ENCODE measurements at regions not wholly inside any gene's neighbourhood (a gene's known extent, or its start where the extent isn't known, plus 50 kb on each side); places are given as distances from the start of the nearest gene placed in this dataset.

DNA sequence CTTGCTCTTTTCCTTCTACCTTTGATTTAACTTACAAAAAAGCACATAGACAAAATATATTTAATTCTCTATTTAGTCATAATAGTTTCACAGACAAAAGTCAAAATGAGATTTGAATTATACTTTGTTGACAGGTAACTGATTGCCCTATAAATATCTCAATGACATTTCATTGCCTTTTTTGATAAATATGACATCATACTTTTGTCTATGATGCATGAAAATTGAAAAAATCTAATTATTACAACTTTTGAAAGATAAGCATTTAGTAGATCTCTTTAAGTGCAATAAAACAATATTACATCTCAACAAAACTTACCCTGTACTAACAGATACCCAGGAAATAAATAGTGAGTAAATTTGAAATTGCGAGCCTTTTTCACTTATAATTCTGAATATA is 147.9 kb downstream of the SERPINI1 start:
- H3K9me3 Mint-ChIP-seq (ENCODE audit: unreplicated experiment): no peaks in the 10 kb centered on the region
- H3K4me3 Mint-ChIP-seq (ENCODE audit: unreplicated experiment): no peak overlapping the region
- no peak overlapping the region for H3K27ac Mint-ChIP-seq (ENCODE audit: unreplicated experiment)
- H3K36me3 Mint-ChIP-seq (ENCODE audit: unreplicated experiment): no peaks in the 10 kb centered on the region
- no peaks in the 10 kb centered on the region for H3K4me1 Mint-ChIP-seq (ENCODE audit: low read depth, unreplicated experiment)
- no peaks in the 10 kb centered on the region for H3K27me3 Mint-ChIP-seq (ENCODE audit: unreplicated experiment)
- DNase-seq: no peak
- TF ChIP-seq, protein P1, sequence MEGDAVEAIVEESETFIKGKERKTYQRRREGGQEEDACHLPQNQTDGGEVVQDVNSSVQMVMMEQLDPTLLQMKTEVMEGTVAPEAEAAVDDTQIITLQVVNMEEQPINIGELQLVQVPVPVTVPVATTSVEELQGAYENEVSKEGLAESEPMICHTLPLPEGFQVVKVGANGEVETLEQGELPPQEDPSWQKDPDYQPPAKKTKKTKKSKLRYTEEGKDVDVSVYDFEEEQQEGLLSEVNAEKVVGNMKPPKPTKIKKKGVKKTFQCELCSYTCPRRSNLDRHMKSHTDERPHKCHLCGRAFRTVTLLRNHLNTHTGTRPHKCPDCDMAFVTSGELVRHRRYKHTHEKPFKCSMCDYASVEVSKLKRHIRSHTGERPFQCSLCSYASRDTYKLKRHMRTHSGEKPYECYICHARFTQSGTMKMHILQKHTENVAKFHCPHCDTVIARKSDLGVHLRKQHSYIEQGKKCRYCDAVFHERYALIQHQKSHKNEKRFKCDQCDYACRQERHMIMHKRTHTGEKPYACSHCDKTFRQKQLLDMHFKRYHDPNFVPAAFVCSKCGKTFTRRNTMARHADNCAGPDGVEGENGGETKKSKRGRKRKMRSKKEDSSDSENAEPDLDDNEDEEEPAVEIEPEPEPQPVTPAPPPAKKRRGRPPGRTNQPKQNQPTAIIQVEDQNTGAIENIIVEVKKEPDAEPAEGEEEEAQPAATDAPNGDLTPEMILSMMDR (IDR thresholded peaks at IDR 0.05; ENCODE audit: partially characterized antibody, unreplicated experiment): no peak

DNA sequence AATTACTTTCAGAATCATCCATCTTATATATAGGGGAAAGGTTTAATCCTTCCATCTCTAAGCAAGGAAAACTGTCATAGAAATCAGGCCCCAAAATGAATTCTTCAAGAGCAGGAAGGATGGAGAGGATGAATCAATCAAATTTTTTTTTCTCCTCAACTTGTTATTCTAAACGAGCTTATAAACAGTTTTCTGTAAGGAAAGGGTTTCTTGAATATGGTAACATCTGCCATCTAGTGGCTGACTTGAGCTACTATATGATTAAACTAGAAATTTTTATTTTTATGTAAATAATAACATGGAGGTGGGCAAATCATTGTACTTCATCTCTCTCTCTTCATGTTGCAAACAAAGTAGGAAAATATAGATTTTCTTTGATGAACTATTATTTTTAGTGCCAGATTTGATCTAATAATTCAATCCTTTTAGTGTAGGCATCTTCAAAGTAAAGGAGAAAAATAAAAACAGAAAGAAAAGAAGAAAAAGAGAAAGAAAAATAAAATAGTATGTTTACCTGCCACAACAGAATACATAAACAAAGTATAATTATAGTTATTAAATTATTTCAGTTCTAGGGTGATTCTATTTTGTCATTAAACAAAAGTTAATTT is 146.6 kb downstream of the SERPINI1 start:
- H3K4me3 Mint-ChIP-seq (ENCODE audit: unreplicated experiment): no peak overlapping the region
- no peaks in the 10 kb centered on the region for H3K9me3 Mint-ChIP-seq (ENCODE audit: unreplicated experiment)
- no peaks in the 10 kb centered on the region for H3K4me1 Mint-ChIP-seq (ENCODE audit: low read depth, unreplicated experiment)
- no peak for DNase-seq
- TF ChIP-seq, protein P1 (IDR thresholded peaks at IDR 0.05; ENCODE audit: partially characterized antibody, unreplicated experiment): peak; percentile 72
- no peaks in the 10 kb centered on the region for H3K36me3 Mint-ChIP-seq (ENCODE audit: unreplicated experiment)
- H3K27ac Mint-ChIP-seq (ENCODE audit: unreplicated experiment): no peak overlapping the region
- no peaks in the 10 kb centered on the region for H3K27me3 Mint-ChIP-seq (ENCODE audit: unreplicated experiment)

DNA sequence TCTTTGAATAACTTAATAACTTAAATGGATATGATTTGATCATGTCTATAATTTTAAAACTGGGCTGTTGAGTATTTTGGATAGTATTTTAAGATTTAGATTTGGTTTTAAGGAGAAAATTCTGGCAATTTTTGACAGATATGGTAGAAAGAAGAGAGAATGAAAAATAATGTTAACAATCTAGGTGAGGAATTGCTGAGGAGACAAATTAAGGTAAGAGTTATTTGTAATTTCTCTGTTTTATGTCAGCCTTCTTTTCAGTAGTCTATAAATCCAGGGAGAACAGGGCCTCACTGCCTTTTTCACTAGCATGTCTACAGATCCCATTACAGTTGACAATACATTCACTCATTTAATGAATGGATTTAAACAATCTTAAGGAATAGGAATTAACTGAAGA is 144.7 kb downstream of the SERPINI1 start:
- H3K4me1 Mint-ChIP-seq (ENCODE audit: low read depth, unreplicated experiment): no peaks in the 10 kb centered on the region
- no peak overlapping the region for H3K4me3 Mint-ChIP-seq (ENCODE audit: unreplicated experiment)
- H3K36me3 Mint-ChIP-seq (ENCODE audit: unreplicated experiment): no peaks in the 10 kb centered on the region
- TF ChIP-seq, protein P1 (IDR thresholded peaks at IDR 0.05; ENCODE audit: partially characterized antibody, unreplicated experiment): no peak
- DNase-seq: no peak
- H3K27me3 Mint-ChIP-seq (ENCODE audit: unreplicated experiment): no peaks in the 10 kb centered on the region
- no peaks in the 10 kb centered on the region for H3K9me3 Mint-ChIP-seq (ENCODE audit: unreplicated experiment)
- H3K27ac Mint-ChIP-seq (ENCODE audit: unreplicated experiment): no peak overlapping the region

DNA sequence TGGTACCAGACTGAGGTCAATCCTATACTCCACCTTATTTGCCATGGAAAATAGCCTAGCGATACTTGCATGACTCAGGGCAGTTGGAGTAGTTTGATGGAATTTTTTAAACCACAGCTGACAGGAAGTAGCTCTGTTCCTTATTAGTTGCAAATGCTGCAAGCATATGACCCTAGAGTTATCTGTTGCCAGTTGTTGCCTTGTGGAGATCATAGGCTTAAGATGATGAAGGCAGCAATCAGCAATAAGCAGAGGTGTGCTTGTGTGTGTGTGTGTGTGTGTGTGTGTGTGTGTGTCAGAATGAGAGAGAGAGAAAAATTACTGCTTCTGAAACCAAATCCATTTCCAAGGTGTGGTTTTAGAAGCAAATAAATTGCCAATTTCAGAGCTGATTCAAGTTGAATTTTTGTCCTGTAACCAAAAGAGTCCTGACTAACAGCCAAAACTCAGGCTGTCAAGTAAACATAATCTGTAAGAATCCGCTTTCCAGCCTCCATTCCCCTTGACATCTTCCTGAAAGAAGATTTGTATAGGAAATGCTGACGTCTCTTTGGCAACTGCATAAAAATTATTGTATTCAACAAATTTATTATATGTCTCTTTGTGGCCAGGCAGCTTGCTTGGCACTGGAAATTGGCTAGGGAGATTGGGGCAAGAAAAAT is 141.2 kb downstream of the SERPINI1 start:
- Mint-ChIP-seq H3K4me3 (ENCODE audit: unreplicated experiment) (no peak overlapping the region), H3K27ac (ENCODE audit: unreplicated experiment) (no peak overlapping the region), H3K36me3 (ENCODE audit: unreplicated experiment) (no peaks in the 10 kb centered on the region), H3K9me3 (ENCODE audit: unreplicated experiment) (no peaks in the 10 kb centered on the region), H3K4me1 (ENCODE audit: low read depth, unreplicated experiment) (no peaks in the 10 kb centered on the region), H3K27me3 (ENCODE audit: unreplicated experiment) (peaks cover 2% of the 10 kb centered on the region)
- no peak for DNase-seq
- TF ChIP-seq, protein P1 (IDR thresholded peaks at IDR 0.05; ENCODE audit: partially characterized antibody, unreplicated experiment): no peak
